WI38 (cell line): ENCODE measurements at regions not wholly inside any gene's neighbourhood (a gene's known extent, or its start where the extent isn't known, plus 50 kb on each side); places are given as distances from the start of the nearest gene placed in this dataset.

Experiments used
- H3K4me3 ChIP-seq: 2 replicates; pipeline ENCODE4 v1.5.1; 2011; ENCODE audit warnings: low read depth, mild to moderate bottlenecking, control low read depth, low read length
- TF ChIP-seq, protein P1 (sequence below): IDR thresholded peaks from 2 replicates; pipeline ENCODE4 v1.5.1; 2012; ENCODE audit warnings: low read depth, mild to moderate bottlenecking, control low read depth, low read length

DNA sequence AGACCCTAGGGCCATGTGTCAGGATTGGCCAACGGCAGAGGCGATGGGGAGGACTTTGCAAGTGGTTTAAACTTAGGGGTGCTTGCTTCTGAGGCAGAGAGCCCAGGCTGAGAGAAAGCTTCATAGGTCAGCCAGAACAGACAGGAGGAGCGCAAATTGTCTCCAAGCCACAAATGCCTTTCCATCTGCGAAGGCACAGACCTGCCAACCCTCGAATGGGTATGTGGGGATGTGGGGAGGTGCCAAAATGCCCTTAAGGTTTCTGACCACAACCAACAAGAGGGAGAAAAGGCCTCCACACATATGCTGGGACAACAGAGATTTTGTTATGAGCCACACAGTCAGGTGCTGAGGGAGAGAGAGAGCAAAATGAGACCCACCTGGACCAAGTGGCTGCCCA is 283.6 kb downstream of the CYP26B1 start:
- TF ChIP-seq, protein P1, sequence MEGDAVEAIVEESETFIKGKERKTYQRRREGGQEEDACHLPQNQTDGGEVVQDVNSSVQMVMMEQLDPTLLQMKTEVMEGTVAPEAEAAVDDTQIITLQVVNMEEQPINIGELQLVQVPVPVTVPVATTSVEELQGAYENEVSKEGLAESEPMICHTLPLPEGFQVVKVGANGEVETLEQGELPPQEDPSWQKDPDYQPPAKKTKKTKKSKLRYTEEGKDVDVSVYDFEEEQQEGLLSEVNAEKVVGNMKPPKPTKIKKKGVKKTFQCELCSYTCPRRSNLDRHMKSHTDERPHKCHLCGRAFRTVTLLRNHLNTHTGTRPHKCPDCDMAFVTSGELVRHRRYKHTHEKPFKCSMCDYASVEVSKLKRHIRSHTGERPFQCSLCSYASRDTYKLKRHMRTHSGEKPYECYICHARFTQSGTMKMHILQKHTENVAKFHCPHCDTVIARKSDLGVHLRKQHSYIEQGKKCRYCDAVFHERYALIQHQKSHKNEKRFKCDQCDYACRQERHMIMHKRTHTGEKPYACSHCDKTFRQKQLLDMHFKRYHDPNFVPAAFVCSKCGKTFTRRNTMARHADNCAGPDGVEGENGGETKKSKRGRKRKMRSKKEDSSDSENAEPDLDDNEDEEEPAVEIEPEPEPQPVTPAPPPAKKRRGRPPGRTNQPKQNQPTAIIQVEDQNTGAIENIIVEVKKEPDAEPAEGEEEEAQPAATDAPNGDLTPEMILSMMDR, result no peak

GRCh38 chr2:71863396-71863795 is 284.3 kb downstream of the CYP26B1 start:
- TF ChIP-seq, protein P1, result no peak
- no peak overlapping the region for H3K4me3 ChIP-seq

More for the DNA sequence above, 283.6 kb downstream of the CYP26B1 start:
- H3K4me3 ChIP-seq, result no peak overlapping the region

DNA sequence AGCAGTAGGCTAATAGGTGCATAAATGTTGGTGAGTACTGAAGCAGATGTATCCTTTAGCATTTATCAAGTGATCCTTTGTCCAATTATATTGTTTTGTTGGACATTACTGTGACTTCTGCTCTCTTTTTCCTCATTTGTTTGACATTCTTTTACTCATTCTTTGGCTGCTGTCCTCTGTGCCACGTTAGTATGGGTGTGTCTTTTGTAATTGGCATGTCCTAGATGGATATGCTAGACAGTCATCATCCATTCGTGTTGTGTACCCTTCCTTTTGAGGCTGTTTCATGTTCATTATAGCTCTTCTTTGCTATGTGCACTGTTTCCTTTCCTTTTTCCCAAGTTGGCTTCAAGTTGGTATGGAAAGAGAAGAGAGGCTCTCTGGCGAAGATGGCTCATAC is 284.7 kb downstream of the CYP26B1 start:
- TF ChIP-seq, protein P1, result no peak
- no peak overlapping the region for H3K4me3 ChIP-seq

DNA sequence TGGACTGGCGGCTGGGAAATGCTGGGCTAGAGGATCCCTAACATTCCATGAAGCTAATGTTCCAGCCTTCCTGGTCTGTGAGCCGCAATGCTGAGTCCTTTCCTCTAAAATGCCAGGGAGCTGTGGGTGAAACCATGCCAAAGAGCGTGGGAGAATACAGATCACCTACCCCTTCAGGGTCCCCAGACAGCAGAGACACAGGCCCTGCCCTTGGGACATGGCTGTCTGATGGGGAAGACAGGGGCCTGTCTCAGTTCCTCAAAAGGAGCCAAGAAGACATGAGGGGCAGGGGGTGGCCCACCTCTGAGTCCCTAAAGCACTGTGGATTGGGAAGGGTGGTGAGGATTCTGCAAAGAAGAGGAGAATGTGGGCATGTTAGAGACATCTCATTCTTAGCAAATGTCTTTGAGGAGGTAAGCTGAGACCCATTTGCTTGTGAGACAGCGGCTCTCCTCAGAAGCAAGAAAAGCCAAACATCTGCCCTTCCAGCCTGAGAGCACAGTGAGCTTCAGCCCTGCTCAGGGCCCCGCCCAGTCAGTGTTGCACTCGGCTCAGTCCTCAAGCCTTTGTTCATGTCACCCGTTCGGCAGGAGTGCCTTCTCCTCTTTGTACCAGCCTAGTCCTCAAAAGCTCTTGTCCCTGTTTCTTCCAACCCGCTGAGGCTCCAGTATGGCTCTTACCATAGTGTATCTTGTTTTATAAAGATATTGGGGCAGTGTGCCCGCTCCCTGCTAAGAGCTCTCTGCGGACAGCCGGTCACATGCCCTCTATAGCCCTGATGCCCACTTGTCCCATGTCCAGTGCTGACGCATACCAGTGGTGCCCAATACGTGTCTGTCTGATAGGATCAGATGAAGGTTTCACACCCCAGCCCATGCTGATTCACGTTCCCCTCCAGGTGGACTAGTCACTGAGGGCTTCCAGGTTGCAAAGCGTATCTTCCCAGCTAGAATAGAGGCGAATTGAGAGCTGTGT is 286.2 kb downstream of the CYP26B1 start:
- H3K4me3 ChIP-seq, result no peak overlapping the region
- TF ChIP-seq, protein P1, result no peak

- TF ChIP-seq, protein P1, result no peak
- no peak overlapping the region for H3K4me3 ChIP-seq
These were observed 287.2 kb downstream of the CYP26B1 start for GRCh38 chr2:71860381-71860926.

DNA sequence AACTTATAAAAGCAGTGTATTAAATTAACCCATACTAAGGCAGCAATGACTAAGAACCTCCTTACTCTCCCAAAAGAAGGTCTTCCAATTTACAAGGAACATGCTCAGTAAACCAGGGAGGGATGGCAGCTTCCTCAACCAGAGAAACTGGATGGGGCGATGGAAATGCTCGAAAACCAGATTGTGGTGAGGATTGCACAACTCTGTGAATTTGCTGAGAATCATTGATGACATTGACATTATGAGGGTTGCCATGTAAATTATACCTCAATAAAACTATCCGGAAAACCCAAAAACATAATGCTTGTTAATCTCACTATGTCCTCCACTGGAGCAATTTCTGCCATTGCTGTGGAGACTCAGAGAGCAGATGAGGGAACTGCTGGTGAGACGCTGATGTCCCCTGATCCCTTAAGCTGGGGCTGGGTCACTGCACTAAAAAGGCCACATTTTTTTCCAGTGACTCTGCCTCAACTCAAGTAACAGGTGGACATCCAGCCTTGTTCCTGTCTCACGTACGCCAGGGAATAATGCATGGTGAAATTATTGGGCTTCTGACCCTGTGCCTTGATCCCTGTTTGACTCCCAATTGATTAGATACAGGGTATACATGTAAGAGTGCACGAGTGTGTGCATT is 288.3 kb downstream of the CYP26B1 start:
- TF ChIP-seq, protein P1, result no peak
- no peak overlapping the region for H3K4me3 ChIP-seq
